ENCODE measurements at regions not wholly inside any gene's neighbourhood (a gene's known extent, or its start where the extent isn't known, plus 50 kb on each side); places are given as distances from the start of the nearest gene placed in this dataset.

DNA sequence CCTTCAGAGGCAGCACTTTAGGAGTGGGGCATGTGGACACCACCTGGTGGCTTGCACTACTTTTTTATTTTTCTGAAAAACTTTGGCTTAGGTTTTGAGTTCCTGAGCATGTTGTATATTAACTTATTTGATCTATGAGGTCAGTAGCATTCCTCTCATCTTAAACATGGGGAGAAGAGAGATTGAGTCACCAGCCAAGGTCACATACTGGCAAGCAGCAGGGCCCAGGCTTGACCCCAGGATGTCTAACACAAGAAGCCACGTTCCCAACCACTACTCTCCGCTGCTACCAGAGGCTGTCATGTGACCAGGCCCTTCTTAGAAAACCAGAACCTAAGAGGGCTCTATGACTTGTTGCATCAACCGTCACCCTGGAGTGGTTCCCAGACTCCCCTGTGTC is 210.3 kb upstream of the GPR26 start:
- DNase-seq (ENCODE audit: low read depth) = no peak

DNA sequence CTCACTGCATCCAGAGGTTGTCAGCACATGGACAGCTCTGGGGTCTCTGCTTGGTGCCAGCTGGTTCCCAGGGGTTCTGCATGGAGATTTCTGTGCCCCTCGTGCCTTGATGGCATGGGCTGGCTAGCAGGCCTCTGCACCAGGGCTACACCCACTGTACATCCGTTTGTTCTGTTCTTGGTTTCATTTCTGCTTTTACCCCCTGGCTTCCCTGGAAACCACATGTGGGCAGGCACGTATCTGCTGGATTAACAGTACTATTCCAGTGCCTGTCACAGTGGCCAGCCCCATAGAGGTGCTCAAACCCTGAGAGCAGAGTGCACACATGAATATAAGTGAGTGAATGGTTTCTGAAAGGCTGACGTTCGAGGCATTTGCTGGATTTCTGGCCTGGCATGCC is 207.2 kb upstream of the GPR26 start:
- no peak for DNase-seq (ENCODE audit: low read depth)

DNA sequence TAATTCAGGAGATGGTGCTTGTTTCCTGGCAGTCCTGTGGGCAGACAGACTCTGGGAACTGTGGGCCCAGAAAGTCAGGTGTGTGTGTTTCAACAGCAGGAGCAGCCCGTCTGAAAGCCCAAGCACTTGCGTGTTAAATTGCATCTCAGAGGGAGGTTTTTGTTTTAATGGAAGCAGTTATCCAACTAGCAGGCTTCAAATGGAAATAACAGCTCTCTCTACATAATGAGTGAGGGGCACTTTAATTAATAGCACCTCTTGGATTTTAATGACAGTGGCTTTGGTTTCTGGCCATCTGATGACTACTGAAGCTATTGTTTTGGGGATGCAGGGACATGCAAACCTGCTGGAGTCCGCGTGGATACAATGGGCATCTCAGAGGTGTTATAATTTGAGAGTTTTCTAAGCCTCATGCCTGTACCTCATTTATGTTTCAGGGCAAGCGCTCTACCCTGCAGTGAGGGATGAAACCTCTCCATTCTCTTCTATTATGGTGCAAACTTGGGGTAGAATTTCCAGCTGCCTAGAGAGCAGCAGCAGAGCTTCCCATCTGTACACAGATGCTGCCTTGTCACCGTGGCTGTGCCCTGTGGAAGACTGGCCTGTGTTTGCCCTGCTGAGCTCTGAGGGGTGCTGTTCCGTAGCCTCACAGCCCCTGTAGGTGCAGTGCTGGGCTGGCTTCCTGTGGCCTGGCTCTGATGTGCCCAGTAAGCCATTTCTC is 206.6 kb upstream of the GPR26 start:
- DNase-seq (ENCODE audit: low read depth) = no peak

DNA sequence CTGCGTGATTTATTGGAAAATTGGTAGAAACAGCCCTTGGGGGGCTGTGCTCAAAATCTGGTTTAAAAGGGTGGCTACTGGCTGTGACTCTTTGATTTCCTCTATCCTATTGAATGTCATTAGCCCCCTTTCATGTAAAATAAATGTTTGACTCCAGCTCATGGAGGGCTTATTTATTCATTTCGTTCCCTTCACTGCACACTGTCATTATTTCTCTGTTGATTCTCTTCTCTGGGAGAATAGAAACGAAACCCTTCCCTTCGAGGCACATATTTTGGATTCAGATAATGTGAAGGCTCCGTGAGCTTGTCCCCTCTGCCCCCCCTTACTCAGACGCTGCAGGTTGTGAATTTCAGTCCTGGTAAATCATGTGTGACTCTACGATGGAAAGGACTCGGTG is 203.9 kb upstream of the GPR26 start:
- DNase-seq (ENCODE audit: low read depth) = no peak

DNA sequence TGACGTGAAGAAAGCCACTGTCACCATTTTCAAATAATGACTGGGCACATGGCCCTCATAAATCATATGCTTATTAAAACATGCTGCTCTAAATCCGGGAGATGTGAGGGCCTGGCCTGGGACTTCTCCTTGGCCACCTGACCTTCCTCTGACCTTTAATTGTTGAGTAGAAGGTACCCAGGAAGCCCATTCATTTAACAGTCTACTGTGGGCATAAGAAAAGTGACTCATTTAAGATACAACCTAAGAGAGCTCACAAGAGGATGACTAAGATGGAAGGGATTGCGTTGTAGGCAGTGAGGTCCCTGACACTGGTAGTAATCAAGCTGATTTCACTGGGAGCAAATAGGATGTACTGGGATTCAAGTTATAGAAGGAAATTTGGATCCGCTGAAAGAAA is 203.4 kb upstream of the GPR26 start:
- DNase-seq (ENCODE audit: low read depth) = no peak

DNA sequence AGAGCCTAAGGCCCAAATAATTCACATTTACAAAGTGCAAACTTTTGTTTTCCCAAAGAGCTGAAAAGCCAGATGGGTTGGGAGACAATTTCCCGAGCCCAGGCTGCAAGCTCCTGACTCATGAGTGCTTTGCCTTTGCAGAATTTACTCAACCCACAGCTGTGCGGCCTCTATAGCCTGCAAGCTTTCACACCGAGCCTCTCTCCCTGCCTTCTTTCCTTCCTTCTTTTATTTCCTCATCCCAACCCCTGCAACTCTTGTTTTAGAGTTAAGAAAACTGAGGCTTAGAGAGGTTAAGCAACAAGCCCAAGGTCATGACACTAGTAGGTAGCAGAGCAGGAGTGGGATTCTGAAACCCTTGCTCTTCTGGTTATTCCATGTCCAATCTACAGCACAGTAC is 203.0 kb upstream of the GPR26 start:
- no peak for DNase-seq (ENCODE audit: low read depth)

DNA sequence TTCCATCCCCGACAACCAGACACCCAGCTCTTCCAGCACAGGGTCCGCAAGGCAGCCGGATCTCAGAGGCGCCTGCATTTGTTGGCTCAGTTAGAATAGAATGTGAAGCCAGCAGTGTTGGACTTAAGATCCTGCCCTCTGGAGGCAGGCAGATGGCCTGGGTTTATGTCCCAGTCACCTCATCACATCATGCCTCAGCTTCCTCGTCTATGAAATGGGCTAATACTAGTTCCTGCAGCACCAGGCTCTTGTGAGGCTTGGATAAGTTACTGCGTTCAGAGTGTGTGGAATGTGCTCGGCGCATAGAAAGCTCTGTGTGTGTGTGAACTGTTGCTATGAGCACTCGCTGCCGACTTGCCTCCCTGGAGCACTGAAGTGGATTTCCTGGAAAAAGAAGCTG is 202.5 kb upstream of the GPR26 start:
- DNase-seq (ENCODE audit: low read depth) = no peak

DNA sequence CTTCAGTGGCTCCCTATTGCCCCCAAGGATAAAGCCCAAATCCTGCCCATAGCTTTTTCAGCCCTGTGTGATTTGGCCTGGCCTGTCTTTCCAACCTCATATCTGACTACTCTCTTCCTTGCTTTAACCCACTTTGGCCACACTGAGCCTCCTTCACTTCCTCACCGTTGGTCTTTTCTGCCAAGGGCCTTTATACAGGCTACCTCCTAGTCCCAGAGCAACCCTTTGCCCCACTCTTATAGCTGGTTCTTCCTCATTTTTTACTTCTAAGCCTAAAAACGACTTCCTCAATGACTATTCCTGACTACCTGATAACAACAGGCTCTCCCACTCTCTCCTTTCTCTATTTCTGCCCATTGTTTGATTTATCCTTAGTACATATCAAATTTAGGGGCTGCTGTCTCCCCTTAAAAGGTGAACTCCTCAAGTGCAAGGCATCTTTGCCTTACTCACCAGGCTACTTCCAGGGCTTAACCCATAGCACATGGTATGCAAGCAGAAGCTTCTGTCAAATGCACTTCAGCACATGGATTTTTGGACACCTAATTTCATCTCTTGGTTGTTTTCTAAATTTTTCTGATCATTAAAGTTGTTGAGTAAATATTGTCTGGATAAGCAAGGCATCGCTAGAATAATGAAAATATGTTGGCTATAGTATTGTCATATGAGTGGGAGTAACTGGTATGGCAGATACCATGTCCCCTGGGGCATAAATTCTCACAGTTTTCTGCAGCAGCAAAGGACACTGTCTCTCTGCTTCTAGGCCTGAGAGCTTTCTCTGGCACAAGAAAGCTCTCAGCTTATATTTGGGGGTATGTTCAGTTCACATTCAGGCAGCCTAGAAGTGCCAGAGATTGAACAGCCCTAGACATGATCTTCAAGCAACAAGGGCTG is 201.5 kb upstream of the GPR26 start:
- DNase-seq (ENCODE audit: low read depth) = no peak

DNA sequence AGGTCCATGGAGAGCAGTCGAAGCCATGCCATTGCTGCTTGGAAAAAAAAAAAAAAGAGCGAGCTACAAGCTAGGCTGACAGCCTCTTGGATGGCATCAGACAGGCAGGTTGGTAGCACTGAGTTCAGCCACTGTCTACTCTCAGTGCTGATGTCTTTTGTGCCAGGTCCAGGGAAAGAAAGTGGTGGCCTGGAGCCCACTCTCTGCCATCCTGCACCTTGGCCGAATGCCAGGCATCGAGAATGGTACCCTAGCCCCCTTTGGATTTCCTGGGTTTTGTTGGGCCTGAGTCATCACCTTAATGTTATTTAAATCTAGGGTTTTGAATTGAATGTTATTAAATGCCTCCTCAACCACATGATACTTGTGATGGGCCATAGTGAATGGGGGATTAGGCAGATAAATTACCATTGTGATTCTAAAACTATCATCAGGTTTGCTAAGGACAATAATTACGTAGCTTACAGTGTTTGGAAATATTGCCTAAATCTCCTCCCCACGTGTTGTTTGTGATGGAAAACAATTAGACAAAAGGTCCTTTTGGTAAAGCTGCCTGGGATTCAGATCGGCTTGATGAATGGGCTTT is 195.7 kb upstream of the GPR26 start:
- DNase-seq (ENCODE audit: low read depth) = no peak

DNA sequence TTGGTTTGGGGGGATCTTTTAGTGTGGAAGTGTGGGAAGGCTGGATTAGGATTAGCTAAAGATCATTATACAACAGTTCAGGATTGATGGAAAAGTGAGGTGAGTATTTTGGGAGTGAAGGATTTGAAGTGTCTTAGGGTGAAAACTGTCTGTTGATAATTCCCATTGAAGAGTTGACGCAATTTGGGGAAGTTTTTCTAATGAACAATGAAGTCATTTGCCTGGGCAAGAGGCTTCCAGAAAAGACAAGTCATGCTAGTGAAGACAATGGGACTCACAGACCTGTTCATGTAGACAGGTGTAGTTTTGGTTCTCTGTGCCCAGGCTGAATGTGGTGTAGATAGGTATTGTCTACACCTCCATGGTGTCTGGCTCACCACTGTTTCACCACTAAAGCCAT is 194.3 kb upstream of the GPR26 start:
- DNase-seq (ENCODE audit: low read depth) = no peak

DNA sequence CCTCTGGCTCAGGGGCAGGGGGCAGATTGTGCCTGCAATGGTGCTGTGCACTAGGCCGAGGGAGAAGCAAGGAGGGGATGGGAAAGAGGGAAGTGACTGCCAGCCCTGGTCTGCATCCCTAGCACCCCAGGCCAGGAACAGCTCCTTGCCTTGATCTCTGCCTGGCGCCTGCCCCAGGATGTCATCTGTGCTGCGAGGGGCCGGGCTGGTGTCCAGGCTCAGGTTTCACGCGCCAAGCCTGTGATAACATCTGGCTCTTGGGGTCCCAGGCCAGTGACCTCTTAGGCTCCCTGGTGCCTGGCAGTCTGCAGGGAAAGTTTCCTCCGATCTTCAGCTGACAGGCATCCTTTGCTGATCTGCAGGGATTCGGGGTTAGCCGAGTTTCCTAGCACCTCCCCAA is 193.5 kb upstream of the GPR26 start:
- DNase-seq (ENCODE audit: low read depth) = no peak

DNA sequence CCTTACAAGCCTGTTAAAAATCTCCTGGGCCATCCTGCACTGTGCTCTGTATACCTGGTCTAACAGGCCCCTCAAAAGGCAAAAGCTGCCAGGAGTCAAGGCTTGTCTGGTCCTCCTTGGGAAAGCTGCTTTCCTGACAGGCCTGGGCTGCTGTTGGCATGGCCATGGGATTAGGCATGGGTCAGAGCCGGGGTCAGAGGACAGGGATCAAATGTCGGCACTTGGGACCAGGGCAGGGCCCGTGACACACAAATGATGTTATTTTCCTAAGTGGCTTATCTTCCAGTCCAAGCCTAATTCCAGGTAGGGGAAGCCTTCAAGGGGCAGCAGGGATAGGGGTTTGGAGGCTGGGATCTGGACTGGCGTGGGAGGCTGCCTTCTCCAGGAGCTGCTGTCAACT is 191.5 kb upstream of the GPR26 start:
- no peak for DNase-seq (ENCODE audit: low read depth)

DNA sequence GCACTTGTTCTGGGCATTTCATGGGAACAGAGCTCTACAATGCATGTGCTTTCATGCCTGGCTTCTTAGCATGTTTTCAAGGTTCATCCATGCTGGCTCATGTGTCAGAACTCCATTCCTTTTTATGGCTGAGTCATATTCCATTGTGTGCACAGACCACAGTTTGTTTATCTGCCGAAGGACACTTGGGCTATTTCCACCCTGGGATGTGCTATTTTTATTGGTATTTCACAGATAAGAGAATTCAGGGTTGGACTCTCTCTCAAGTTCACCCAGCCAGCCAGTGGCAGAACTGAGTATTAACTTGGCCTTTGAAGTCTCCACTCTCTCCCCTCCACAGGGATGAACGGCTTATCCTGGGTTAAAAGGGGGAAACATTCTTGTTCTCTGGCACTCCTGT is 190.7 kb upstream of the GPR26 start:
- no peak for DNase-seq (ENCODE audit: low read depth)

DNA sequence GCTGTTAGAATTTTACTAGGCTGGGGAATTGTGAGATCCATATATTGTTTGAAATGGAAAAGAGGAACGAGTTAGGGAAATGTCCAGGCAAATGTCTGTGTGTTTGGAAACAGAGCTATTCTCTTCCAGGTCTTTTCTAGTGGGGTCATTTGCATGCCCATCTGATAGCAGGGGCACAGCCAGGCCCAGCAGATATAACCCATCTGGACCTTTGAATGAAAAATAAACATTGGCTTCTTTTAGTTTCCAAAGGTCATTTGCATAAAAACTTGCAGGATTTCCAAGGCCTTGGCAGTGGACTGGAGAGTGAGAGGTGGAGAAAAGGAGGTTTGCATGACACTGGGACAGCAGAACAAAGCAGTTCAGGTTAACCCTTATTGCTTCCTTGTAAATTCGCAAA is 188.0 kb upstream of the GPR26 start:
- DNase-seq (ENCODE audit: low read depth) = no peak

DNA sequence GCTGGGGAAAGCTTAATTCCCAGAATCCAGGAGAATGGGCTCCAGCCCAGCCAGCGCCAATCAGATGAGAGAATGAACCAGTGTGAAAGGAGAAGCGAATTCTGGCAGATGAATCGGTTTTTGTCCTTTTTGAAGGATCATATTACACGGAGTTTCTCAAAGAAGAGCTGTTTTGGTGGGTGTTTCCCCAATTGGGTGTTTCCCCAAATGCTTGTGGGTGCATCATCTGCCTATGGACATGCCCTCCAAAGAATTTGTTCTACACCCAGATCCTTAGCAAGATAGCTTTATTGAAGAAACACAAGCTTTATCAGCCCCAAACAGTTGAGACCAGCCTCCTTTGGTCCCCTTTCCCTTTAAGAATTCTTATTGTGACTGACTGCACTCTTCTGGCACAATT is 186.5 kb upstream of the GPR26 start:
- no peak for DNase-seq (ENCODE audit: low read depth)

DNA sequence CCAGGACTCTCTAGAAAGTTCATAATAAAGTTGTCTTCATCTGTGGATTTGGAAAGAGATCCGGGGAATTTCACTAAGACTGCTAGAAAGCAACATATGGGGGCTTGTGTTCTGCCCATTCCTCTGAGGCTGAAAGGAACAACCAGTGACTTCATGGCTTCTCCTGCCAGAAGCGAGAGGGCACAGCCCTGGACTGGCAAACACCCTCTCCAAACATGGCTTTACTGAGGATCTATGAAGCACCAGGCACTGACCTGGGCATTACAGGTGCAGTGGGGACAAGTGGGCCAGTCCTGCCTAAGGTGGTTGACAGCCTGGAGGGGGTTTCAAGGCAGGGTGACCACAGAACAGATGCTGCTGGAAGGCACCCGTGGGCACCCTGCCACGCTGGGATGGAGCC is 185.8 kb upstream of the GPR26 start:
- DNase-seq (ENCODE audit: low read depth) = no peak

DNA sequence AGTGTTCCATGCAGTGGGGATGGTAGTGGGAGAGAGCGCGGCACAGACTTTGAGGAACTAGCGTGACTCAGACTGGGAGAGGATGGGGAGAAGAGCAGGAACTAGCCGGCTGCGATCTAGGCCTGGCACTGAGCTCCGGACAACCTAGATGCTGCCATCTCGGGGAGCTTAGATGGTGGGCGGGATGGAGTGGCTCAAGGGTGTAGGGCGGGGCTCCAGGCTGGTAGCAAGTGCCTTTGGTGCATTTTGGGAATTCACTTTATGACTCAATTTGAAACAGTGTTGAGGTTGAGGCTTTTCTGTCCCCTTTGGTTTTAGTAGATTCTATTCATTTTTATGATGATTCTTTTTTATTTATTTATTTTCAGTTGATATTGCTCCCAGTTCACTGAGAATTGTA is 185.3 kb upstream of the GPR26 start:
- no peak for DNase-seq (ENCODE audit: low read depth)

DNA sequence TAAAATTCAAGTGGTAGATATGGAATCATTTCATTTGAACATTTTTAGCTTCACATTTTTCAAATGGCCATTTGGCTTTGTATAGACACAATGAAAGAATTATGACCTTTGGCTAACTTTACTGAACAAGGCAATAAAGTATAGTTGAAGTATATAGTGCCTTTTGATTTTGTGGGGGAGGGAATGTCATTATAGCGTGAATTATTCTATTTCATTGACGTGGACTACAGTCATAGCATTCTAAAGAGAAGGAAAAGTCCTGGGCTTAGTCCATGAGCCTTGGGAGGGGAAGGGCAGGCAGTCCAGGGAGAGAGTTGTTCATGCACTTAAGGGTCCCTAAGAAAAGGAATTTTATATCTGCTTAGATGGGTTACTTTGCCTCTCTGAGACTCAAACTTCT is 181.4 kb upstream of the GPR26 start:
- no peak for DNase-seq (ENCODE audit: low read depth)

DNA sequence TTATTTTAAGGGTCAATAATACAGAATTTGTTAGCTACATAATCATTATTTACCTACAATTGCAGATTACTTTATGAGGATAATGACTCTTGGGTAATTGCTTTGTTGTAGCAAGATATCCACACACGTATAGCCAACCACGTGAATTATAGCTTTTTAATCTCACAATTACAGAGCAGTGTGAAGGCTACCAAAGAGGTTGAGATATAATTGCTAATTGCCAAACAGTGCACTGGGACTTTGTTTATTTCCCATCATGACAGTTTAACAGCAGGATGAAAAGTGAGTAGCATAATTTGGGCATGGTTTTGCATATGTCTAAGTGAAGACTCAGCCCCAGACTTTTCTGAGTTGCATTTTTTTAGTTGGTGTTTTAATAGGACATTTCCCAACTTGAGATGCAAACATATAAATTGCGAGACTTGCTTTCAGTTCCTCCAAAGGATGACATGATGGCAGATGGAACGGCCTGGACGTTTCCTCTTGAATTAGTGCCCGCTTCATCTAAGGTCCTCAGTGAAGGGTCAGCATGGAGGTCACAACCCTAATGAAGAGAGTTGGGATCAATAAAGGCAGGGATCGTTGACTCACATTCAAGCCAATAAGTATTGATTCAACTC is 180.7 kb upstream of the GPR26 start:
- DNase-seq (ENCODE audit: low read depth) = no peak

DNA sequence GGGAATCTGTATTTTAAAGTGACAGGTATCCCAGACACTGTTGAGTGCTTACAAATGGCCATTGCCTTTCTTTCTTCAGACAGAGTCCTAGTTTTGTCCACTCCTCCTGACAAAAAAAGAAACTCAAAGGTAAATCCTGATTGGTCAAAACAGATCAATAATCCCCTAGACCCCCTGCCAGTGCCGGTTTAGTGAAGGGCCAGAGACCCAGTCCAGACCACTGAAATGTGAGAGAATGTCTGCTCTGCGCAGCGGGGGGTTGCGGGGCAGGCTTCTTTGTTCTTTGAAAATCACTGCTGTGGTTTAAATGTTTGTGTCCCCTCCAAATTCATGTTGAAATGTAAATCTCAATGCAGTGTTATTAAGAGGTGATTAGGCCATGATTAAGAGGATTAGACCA is 177.7 kb upstream of the GPR26 start:
- no peak for DNase-seq (ENCODE audit: low read depth)

DNA sequence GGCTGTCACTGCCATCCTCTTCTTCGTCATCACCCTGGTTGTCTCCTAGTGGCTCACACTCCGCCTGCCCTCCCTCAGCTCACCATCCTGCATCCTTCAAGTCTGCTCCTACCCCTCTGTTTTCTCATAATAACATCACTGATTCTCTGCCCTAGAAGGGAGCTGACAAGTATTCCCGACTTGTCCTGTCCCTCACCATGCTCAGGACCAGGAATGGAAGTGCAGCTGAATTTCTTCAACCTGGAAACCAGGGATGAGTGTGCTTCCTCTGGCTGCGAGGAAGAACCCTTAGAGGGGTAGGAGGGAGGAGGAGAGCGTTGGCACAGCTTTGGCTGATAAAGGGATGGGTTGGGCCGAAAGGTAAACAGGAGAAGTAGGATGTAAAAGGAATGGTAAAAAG is 174.8 kb upstream of the GPR26 start:
- DNase-seq (ENCODE audit: low read depth) = no peak

DNA sequence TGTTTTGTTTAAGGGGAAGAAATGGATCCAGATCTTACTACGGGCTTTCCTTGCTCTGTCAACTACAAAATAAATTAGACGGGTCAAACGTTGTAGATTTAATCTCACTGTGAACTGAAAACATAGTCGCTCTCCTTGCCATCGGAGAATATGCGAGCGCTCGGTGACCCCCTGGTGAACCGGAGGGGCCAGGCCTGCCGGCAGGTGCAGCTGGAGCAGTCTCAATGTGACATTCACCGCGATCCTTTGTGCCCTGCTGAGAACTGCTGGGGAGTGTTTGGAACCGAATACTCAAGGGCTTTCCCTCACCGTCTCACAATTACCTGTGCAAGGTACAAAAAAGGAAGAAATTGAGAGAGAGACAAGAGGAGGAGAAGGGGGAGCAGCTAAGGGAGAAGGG is 174.1 kb upstream of the GPR26 start:
- DNase-seq (ENCODE audit: low read depth) = no peak

DNA sequence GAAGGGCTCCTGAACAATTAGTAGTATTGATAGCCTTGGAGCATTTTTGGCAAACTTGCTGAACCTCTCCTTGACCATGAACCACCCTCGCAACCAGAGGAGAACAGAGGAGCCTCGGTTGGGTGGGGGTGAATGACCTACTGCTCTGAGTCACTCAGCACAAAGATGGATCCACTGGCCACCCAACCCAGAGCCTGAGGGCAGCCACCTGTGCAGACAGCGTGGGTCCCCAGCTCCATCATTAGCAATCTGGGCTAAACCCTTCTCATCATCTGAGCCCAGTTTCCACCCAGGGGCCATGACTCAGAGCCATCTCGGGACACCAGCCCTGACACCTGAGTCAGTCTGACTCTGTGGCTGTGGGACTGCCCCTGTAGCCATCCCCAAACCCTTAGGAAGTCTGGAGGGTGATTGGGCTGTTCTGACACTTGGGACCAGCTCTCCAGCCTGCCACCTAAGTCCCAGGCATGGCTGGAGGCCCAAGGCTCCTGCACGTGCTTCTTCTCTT is 171.8 kb upstream of the GPR26 start:
- no peak for DNase-seq (ENCODE audit: low read depth)
